ENCODE measurements at regions not wholly inside any gene's neighbourhood (a gene's known extent, or its start where the extent isn't known, plus 50 kb on each side); places are given as distances from the start of the nearest gene placed in this dataset.
"Not testable (repeated sequence)": the region's sequence is repeated elsewhere in the genome, so short reads cannot be mapped to it uniquely, and the experiment has no call there.

DNA sequence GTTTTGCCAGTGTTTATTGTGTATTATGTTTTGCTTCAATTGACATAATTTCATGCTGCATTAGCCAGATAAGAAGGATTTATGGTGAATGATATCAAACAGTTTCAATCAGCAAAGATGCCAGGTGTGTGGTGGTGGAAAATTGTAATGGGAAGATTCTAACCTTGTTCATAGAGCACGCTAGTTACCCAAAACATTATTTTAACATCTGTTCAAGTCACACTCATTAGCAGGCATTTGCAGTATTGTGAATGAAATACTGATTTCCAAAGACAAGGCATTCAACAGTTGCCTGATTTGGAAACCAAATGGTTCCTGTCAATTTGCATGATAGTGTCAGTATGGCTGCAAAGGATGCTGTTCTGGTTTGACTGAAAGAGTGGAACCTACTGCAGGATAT is 129.7 kb downstream of the EPC1 start:
- DNase-seq (ENCODE audit: low spot score) = no peak

- DNase-seq (ENCODE audit: low spot score) = not testable (repeated sequence)
Measured at GRCh38 chr10:32213838-32214237, 133.1 kb downstream of the EPC1 start.

GRCh38 chr10:32211046-32211363 is 136.0 kb downstream of the EPC1 start:
- no peak for DNase-seq (ENCODE audit: low spot score)

DNA sequence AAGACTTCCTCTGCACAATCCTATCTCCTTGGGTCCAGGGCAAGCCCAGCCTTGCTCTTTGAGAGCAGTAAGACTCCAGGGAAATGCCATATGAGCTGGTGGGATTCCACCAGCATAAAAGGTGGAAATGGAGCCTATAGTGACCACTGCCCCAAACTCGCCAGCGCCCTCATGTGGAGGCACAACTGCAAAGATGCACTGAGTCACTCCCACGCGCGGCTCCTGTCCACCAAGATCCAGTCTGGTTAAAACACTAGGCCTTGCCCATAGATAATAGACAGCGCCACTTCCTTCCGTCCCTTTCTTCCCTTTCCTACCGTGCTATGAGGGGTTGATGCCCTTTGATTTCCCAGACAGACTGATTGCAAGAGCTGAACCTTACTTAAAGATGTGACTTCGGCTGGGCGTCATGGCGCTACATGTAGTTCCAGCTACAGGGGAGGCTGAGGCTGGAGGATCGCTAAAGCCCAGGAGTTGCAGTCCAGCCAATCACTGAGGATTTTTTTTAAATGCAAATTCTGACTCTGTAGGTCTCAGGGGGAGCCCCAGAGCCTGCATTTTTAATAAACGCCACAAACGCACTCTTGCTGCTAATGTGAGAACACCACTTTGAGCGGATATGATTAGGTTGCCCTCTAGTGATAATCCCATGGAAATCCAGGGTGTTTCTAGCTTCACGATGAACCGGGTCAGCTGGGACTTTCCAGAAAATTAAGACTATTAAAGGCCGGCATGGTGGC is 136.5 kb downstream of the EPC1 start:
- DNase-seq (ENCODE audit: low spot score) = peak; percentile 45

DNA sequence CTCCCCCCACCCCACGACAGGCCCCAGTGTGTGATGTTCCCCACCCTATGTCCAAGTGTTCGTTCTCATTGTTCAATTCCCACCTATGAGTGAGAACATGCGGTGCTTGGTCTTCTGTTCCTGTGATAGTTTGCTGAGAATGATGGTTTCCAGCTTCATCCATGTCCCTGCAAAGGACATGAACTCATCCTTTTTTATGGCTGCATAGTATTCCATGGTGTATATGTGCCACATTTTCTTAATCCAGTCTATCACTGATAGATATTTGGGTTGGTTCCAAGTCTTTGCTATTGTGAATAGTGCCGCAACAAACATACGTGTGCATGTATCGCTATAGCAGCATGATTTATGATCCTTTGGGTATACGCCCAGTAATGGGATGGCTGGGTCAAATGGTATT is 139.0 kb downstream of the EPC1 start:
- not testable (repeated sequence) for DNase-seq (ENCODE audit: low spot score)

GRCh38 chr10:32207544-32207943 is 139.4 kb downstream of the EPC1 start:
- peak; percentile 15 for DNase-seq (ENCODE audit: low spot score)

DNA sequence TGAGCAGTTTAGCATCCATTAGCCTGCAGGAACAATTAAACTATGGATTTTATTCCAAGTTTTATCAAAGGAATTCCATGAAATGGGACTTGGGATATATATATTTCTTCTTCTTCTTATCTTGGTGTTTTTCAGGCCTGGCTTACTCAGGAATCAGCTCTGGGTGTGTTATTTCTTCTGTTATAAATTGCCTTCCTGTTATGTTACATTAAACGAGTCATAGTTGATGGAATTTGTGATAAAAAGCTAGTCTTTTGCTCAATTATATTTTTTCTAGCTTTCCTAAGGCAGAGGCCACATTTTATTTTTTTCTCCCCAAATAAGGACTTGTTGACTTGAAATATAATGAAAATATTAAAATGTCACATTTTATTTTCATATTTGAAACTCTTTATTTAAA is 141.3 kb downstream of the EPC1 start:
- DNase-seq (ENCODE audit: low spot score) = no peak

GRCh38 chr10:32204606-32205005 is 142.4 kb downstream of the EPC1 start:
- no peak for DNase-seq (ENCODE audit: low spot score)

- no peak for DNase-seq (ENCODE audit: low spot score)
Measured at GRCh38 chr10:32199714-32200394, 143.6 kb upstream of the KIF5B start.

DNA sequence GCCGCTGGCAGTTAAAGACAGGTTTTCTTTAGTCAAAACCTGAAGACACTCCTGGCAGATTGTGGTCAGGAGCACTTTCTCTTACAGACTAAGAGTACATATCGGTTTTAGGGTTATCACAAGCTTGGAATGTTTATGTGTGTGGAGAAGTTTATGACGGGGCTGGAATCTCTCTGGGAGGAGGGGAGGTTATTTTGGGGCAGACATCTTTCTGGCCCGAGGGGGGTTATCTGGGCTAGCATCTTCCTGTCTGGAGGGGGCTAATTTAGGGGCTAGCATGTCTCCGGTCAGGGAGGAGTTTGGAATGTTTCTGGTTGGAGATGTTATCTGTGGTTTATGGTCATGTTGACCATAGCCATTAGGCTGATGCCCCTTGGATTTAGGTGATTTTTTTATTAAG is 141.2 kb upstream of the KIF5B start:
- DNase-seq (ENCODE audit: low spot score) = no peak

DNA sequence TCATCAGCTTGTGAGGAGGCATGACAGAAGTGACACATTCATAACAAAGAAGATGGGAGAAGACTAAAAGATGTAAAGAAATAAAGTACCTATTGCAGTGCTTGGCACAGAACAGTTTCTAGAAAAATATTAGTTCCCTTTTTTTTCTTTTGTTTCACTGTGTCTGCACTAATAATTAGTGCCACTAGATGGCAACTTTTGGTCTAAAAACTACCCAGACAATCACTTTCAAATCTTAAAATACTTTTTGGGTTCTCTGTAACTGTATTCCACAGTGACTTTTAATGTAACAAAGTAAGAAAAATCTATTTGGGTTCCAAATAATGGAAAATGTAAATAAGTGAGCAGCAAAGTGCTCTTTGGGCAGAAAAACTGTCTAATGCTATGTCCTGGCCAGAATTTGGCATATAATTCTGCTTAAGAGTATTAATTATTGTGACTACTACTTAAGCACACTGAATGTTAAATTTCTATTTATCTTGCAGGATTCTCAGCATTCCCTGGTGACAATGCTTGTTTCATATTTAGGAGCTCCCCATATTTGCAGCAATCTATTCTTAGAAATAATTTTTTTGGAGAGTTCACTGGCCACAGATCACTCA is 134.8 kb upstream of the KIF5B start:
- no peak for DNase-seq (ENCODE audit: low spot score)

GRCh38 chr10:32189400-32190084 is 133.3 kb upstream of the KIF5B start:
- no peak for DNase-seq (ENCODE audit: low spot score)

DNA sequence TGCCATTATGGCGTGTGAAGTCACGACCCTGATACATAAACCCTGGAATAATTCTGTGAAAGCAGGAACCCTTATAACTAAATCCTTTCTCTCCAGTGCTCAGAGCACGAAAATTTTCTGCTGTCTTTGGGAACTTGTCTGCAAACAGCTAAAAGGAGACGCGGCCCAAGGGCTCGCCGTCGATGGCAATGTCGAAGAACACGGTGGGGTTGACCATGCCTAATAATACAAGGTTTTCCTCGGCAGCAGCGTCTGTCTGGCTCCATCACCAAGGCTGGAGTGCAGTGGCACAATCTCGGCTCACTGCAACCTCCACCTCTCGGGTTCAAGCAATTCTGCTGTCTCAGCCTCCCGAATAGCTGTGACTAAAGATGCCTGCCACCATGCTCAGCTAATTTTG is 132.4 kb upstream of the KIF5B start:
- not testable (repeated sequence) for DNase-seq (ENCODE audit: low spot score)

DNA sequence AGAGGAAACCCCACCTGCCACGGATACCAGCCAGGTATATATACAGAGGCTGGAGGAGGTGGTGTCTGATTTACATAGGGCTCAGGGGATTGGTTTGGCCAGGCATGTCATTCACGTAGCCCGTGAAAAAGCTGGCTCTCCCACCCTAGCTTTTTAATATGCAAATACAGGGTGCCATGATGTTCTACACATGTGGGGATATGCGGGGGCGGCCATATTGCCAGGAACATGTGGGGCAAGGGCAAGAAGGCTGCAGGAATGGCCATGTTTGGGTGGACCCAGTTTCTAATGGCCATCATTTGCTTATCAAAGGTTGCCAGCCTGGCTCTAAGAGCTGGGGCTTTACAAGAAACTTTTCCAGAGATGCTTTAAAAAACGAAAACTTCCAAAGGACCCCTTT is 131.5 kb upstream of the KIF5B start:
- DNase-seq (ENCODE audit: low spot score) = no peak

DNA sequence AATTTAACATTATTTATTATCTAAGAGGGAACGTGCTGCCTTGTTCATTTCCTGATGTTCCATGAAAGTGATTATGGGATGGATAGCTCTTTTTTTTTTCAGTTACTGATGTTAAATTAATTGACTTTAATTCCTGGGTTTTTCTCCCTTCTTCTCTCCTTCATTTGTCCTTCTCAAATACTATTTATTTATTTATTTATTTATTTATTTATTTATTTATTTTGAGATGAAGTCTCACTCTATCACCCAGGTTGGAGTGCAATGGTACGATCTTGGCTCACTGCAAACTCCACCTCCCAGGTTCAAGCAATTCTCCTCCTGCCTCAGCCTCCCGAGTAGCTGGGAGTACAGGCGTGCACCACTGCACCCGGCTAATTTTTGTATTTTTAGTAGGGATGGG is 127.4 kb upstream of the KIF5B start:
- not testable (repeated sequence) for DNase-seq (ENCODE audit: low spot score)

GRCh38 chr10:32182476-32182875 is 126.3 kb upstream of the KIF5B start:
- DNase-seq (ENCODE audit: low spot score) = no peak

- no peak for DNase-seq (ENCODE audit: low spot score)
Measured at GRCh38 chr10:32180390-32181280, 124.4 kb upstream of the KIF5B start.

DNA sequence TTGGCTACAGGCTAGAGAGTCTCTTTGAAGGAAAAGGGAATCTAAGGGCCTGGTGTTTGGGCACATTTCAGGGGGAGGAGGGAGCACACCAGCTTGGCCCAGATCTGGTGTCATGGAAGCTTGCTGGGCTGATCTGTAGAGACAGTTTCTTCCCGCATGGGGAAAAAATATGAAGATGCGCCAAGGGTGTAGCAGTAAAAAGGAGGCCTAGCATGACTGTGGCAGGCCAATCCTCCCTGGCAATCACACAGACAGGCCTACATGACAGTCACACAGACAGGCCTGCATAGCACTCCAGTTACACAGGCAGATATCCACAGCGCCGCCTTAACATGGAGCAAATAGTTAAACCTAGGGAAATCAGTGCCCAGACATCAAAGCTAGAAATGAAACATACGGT is 123.6 kb upstream of the KIF5B start:
- DNase-seq (ENCODE audit: low spot score) = no peak

GRCh38 chr10:32177594-32177993 is 121.4 kb upstream of the KIF5B start:
- not testable (repeated sequence) for DNase-seq (ENCODE audit: low spot score)

DNA sequence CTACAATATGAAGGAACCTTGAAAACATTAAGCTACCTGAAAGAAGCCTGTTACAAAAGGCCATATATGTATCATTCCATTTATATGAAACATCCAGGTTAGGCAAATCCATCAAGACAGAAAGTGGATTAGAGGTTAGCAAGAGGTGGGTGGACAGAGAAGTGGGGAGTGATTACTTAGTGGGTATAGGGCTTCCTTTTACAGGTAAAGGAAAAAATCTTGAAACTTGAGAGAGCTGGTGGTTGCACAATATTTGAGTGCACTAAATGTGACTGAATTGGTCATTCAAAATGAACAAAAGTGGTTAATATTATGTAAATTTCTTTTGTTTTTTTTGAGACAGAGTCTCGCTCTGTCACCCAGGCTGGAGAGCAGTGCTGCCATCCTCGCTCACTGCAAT is 119.4 kb upstream of the KIF5B start:
- DNase-seq (ENCODE audit: low spot score) = no peak

DNA sequence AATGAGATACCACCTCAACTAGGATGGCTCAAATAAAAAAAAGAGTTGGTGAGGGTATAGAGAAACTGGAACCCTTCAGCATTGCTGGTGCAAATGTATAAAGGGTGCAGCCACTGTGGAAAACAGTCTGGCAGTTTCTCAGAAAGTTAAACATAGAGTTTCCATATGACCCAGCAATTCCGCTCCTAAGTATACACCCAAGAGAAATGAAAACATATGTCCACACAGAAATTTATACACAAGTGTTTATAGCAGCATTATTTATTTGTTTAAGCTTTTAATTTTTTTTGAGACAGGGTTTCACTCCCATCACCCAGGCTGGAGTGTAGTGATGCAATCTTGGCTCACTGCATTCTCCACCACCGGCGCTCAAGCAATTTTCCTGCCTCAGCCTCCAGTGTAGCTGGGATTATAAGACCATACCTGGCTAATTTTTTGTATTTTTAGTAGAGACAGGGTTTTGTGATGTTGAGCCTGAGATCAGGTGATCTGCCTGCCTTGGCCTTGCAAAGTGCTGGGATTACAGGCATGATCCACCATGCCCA is 118.2 kb upstream of the KIF5B start:
- DNase-seq (ENCODE audit: low spot score) = no peak

Measured in H4 (cell line).